ENCODE measurements at regions not wholly inside any gene's neighbourhood (a gene's known extent, or its start where the extent isn't known, plus 50 kb on each side); places are given as distances from the start of the nearest gene placed in this dataset.

DNA sequence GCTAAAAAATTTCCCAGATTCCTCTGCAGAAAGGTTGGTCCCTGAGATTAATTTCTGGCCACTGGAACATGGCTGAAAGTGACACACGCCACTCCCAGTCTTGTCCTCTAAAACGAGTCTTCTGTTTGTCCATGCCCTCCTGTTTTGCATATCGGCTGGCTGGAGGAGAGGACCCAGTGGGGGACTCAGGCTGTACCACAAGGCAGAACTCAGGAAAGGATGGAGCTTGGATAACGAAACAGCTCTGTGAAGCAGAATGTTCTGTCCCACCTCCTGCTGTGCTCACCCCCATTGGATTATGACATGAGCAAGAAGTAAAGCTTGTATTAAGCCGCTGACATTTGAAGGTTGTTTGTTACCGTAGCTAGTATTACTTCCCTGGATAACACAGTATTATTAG, 856.2 kb downstream of the BCL11B start:
- no peak overlapping the region for H3K27ac ChIP-seq
- TF ChIP-seq POLR2A (IDR thresholded peaks at IDR 0.05) (no peak), EP300 (IDR thresholded peaks at IDR 0.05) (no peak)
- TF ChIP-seq, protein P1, sequence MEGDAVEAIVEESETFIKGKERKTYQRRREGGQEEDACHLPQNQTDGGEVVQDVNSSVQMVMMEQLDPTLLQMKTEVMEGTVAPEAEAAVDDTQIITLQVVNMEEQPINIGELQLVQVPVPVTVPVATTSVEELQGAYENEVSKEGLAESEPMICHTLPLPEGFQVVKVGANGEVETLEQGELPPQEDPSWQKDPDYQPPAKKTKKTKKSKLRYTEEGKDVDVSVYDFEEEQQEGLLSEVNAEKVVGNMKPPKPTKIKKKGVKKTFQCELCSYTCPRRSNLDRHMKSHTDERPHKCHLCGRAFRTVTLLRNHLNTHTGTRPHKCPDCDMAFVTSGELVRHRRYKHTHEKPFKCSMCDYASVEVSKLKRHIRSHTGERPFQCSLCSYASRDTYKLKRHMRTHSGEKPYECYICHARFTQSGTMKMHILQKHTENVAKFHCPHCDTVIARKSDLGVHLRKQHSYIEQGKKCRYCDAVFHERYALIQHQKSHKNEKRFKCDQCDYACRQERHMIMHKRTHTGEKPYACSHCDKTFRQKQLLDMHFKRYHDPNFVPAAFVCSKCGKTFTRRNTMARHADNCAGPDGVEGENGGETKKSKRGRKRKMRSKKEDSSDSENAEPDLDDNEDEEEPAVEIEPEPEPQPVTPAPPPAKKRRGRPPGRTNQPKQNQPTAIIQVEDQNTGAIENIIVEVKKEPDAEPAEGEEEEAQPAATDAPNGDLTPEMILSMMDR (IDR thresholded peaks at IDR 0.05): no peak
- H3K36me3 ChIP-seq: no peaks in the 10 kb centered on the region
- H3K9me3 ChIP-seq: no peaks in the 10 kb centered on the region
- DNase-seq (ENCODE audit: low spot score in 2 of 2): no peak
- H3K4me1 ChIP-seq: no peaks in the 10 kb centered on the region
- WGBS, 2 donors: 76 to 77% methylated on average over 6 of the region's 6 CpGs
- H3K27me3 ChIP-seq: no peaks in the 10 kb centered on the region
- no peak overlapping the region for H3K4me3 ChIP-seq

DNA sequence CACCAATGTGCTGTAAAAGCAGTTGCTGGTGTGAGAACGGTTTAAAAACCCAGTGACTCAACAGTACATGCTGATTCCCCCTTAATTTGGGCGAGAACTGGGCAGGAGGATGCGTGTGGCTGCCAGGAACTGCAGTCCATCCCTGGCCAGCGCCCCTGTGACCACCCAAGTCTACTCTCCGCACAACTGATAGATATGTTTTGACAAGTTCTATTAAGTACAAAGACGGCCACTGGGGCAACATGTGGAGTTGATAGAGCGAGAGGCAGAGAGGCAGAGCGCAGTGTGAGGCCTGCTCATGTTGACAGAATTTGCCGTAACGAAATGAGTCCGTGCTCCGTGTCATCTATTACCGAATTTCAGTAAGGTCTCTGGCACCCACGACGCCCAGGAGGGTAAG, 855.0 kb downstream of the BCL11B start:
- DNase-seq (ENCODE audit: low spot score in 2 of 2): no peak
- Histone ChIP-seq H3K9me3 (no peaks in the 10 kb centered on the region), H3K36me3 (no peaks in the 10 kb centered on the region), H3K27ac (no peak overlapping the region), H3K4me1 (no peaks in the 10 kb centered on the region), H3K27me3 (no peaks in the 10 kb centered on the region), H3K4me3 (no peak overlapping the region)
- WGBS, 2 donors: 87 to 90% methylated on average over 15 of the region's 15 CpGs
- TF ChIP-seq EP300 (IDR thresholded peaks at IDR 0.05) (no peak), POLR2A (IDR thresholded peaks at IDR 0.05) (no peak)
- TF ChIP-seq, protein P1 (IDR thresholded peaks at IDR 0.05): no peak

DNA sequence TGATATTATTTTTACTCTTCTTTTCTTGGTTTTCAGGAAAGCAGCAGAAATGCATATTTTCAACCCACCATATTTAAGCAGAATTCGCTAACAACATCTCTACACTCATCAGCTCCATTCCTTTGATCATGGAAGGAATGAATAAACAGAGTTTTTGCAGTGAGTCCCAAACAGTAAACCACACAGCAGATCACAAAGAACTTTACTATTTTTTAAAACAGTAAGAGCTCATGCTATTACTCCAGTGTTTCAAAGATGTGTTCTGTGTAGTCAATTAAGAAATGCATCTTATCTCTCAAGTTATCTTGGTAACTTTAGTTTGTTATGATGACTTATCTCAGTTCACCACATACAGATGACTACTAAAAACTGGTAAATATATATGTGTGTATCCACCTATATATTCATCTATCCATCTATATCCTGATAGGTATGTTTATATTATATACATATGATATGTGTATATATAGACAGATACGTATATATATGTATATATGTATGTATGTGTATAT, 843.5 kb downstream of the BCL11B start:
- WGBS, 2 donors: 85 to 87% methylated on average over 2 of the region's 2 CpGs
- no peak for TF ChIP-seq POLR2A (IDR thresholded peaks at IDR 0.05)
- Histone ChIP-seq H3K9me3 (no peaks in the 10 kb centered on the region), H3K4me1 (no peaks in the 10 kb centered on the region), H3K27ac (no peak overlapping the region), H3K4me3 (no peak overlapping the region), H3K27me3 (no peaks in the 10 kb centered on the region), H3K36me3 (no peaks in the 10 kb centered on the region)
- no peak for DNase-seq (ENCODE audit: low spot score in 2 of 2)

DNA sequence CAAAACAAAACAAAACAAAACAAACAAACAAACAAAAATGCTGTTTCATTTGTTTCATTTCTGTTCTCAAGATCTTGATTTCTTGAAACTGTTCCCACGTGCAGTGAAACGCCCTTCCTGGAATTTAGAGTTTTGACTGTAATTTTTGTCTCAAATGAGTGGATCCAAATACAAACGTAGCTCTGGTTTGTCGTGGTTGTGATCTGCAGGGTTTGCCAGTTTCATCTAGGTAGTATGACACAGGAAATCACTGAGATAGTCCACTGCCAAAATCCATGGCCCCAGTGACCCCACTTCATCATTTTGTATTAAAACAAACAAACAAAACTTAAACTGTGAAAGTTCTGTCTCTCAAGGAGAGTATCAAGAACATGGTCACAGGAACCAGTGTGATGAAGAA, 838.6 kb downstream of the BCL11B start:
- Histone ChIP-seq H3K27ac (no peak overlapping the region), H3K4me1 (no peaks in the 10 kb centered on the region), H3K9me3 (no peaks in the 10 kb centered on the region), H3K4me3 (no peak overlapping the region), H3K27me3 (no peaks in the 10 kb centered on the region), H3K36me3 (no peaks in the 10 kb centered on the region)
- TF ChIP-seq, protein P1 (IDR thresholded peaks at IDR 0.05): no peak
- no peak for TF ChIP-seq POLR2A (IDR thresholded peaks at IDR 0.05)
- no peak for DNase-seq (ENCODE audit: low spot score in 2 of 2)
- 52 to 60% methylated on average over 4 of the region's 4 CpGs for WGBS, 2 donors

DNA sequence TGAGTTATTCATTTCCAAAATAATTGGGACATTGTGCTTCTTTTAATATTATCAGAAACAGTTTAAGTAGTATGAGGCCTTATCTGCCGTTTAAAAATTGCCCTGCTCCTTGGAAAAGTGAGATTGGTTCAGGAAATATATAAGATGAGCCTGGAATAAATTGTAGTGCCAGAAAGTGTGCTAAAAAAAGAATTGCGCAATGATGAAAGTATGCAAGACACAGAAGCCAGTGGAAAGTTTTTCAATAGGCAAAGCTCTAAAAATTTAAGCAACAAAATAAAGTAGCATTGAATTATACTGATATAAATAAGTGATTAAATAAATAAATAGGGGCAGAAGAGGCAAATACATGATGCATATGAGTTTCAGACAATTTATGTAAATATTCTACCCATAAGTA, 834.9 kb downstream of the BCL11B start:
- Histone ChIP-seq H3K36me3 (no peaks in the 10 kb centered on the region), H3K9me3 (peaks cover 0 to 3% (median 0%) of the 10 kb centered on the region in 4 donors), H3K27me3 (no peaks in the 10 kb centered on the region), H3K4me1 (no peaks in the 10 kb centered on the region), H3K27ac (no peak overlapping the region), H3K4me3 (no peak overlapping the region)
- no peak for DNase-seq (ENCODE audit: low spot score in 2 of 2)
- TF ChIP-seq EP300 (IDR thresholded peaks at IDR 0.05): no peak
- TF ChIP-seq POLR2A (IDR thresholded peaks at IDR 0.05): no peak
- TF ChIP-seq, protein P1 (IDR thresholded peaks at IDR 0.05): no peak
- WGBS, 2 donors: 88 to 94% methylated on average over 2 of the region's 2 CpGs

DNA sequence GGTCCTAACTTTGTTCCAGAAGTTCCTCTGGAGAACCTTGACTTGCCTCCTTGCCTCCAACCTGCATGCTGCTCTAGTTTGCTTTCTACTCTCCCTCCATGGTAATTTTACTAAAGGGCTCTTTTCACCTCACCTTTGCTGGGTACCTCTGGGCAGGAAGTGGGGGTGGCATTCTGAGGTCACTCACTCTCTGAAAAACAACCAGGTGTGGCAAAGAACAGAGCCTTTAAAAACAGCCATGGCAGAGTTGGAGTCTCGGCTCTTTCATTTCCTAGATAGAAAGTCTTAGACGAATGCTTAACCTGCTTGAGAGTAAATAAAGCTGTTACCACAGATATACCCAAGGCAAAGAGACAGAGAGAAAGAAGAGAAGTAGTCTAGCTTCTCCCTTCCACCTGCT, 827.9 kb downstream of the BCL11B start:
- Histone ChIP-seq H3K36me3 (no peaks in the 10 kb centered on the region), H3K4me1 (no peaks in the 10 kb centered on the region), H3K9me3 (peaks cover 0 to 3% (median 0%) of the 10 kb centered on the region in 4 donors), H3K27me3 (no peaks in the 10 kb centered on the region), H3K27ac (no peak overlapping the region), H3K4me3 (no peak overlapping the region)
- no peak for TF ChIP-seq EP300 (IDR thresholded peaks at IDR 0.05)
- 83 to 95% methylated on average over 2 of the region's 2 CpGs for WGBS, 2 donors
- DNase-seq (ENCODE audit: low spot score in 2 of 2): no peak
